ENCODE measurements at regions not wholly inside any gene's neighbourhood (a gene's known extent, or its start where the extent isn't known, plus 50 kb on each side); places are given as distances from the start of the nearest gene placed in this dataset.

DNA sequence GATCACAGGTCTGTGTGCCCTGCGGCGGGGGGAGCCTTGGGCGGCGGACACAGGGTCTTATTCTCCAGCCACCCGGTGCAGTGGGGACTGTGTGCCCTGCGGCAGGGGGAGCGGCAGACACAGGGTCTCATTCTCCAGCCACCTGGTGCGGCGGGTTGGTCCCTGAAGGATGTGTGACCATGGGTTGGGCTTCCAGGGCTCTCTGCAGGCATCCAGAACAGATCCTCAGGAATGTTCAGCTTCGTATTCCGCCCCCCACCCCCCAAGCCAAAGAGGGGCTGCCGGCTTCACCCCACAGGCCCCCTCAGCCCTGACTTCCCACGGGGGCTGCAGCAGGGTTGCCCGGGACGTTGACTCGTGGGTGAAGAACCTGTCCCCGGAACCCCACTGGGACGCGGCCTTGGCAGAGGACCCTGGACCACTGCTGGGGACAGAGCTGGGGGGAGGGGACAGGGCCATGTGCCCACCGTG, 154.5 kb upstream of the PPP2R2D start:
- DNase-seq = no peak

DNA sequence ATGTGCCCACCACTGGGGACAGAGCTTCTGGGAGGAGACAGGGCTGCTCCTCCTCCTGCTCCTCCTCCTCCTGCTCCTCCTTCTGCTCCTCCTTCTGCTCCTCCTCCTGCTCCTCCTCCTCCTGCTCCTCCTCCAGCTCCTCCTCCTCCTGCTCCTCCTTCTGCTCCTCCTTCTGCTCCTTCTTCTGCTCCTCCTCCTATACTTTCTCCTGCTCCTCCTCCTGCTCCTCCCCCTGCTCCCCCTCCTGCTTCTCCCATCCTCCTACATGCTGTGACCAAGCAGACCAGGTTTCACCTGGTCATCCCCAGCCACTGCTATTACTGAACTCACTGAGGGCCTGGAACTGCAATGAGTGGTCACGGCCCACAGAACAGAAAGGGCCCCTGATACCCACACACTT, 154.0 kb upstream of the PPP2R2D start:
- peak; percentile 23 for DNase-seq

DNA sequence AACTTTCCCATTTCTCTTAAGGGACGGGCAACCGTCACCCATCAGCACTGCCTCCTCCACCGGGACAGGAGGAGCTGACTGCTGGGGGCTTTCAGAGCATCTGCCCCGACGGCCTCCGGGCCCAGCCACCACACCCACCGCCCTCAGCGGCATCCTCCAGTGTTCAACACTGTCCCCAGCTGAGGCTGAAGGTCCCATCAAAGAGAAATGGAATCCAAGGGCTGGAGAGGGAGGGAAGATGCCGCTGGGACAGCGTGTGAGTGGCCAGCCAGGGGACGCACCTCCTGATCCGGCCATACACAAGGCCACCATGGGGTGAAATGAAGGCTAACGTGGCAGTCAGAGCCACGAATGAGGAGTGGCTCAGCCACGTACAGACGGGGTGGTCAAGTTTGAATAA, 153.6 kb upstream of the PPP2R2D start:
- no peak for DNase-seq

DNA sequence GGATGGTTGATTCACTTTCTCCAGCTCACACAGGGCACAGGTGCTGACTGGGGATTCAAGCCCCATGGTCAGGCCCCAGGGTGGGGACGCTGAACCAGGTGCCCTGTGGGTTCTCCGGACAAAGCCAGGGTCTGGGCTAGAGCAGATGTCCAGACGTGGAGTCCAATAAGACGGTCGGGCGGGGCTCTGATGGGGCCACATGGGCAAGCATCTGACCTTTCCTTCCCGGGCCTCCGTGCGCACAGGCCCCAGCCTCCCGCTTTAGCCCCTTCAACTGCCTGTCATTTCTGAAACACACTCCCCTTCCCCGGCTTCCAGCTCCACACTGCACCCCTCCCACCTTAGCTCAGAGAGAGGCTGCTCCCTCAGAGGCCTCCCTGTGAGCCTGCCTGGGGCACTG, 153.0 kb upstream of the PPP2R2D start:
- DNase-seq = no peak

DNA sequence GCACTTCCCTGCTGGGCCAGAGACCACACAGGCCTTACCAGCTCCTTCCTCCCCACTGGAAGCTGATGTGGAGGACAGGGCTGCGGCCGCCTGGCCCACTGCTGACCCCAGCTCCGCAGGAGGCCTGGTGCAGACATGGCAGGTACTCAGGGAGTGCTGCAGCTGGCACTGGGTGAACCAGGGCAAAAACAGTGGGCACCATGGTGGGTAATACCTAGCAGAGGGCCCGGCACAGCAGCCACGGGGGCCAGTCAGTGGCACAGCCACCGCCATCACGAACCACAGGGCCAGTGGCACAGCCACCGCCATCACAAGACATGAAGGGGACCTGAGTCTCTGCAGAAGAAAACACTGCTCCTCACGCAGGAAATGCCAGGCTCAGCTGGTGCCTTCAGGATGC, 152.6 kb upstream of the PPP2R2D start:
- no peak for DNase-seq

DNA sequence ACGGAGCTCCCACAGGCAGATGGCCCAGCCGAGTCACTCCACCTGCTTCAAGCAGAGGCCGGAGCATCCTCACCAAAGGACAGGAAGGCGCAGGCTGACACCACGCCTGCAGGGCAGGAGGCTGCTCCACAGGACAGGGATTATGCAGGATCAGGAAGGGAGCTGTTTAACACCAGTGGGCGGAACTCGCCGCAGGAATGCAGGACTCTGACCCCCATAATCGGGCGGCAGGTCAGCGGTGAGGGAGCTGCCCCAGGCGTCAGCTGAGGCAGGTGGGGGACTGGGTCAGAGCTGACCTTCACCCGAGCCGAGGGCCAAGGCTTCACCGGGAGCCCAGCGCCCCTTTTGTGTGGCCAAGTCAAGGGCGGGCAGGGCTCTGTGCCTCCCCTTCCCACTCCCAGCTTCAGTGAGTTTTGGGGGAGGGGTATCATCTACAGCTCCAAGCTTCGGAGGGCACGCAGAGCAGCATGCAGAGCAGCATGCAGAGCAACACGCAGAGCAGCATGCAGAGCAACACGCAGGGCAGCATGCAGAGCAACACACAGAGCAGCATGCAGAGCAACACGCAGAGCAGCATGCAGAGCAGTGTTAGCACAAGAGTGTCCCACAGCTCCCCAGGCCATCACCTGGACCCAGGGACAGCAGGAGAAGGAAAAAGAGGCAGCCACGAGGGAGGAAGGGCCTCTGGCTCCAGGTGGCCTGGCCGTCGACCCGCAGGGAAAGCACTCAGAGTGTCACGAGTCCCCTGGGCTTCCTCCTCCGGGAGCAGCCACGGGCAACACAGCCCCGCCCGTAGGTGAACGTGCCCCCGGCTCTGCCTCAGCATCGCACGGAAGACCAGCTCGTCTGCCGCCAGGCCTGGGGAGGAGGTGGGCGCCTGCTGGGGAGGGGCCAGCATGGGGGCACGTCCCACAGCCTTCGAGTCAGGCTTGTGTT, 151.7 kb upstream of the PPP2R2D start:
- no peak for DNase-seq

DNA sequence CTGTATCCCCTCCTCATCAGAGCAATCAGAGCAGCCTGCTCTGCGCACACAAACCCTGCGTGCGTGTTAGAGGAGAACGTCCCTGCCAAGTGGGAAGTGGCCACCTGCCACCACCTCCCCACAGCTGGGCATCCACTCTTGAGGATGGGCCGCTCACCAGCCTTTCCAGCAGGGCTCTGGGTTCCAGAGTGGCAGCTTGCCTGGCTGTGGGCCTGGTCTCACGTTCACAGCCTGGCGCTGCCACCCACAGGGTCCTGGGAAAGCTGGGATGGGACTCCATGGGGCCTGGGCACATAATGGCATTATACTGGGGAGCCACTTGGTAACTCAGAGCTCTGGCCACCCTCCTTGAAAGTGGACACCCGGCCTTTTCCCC, 151.1 kb upstream of the PPP2R2D start:
- no peak for DNase-seq

DNA sequence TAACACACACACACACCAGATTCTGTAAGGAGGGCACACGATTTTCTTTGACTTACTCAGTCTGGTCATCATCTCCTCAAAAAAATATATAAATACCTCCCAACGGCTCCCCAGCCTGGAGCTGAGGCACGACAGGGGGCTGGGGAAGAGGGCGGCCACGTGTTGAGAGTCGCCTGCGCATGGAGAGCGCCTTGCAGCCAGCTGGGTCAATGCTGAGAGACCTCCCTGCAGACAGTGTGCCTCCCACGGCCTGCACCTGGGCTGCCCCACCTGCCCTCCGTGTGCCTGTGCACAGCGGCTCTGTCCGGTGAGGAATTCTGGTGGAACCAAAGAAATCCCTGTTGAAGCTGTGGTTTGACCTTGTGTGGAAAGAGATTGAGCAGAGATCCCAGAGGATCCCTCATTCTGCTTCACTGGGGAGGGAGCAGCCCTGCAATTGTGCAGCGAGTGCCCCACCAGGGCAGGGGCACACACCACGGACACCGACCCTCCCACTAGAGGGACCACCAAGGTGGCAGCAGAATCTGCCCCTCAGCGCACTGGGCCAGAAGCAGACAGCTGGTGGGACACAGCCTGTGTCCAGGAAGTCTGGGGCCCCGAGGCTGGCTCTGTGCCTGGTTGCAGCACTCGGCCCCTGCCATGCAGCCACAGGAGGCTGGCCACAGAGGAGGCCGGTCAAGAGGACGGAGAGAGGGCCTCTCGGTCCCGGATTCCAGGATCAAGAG, 150.5 kb upstream of the PPP2R2D start:
- DNase-seq = no peak

DNA sequence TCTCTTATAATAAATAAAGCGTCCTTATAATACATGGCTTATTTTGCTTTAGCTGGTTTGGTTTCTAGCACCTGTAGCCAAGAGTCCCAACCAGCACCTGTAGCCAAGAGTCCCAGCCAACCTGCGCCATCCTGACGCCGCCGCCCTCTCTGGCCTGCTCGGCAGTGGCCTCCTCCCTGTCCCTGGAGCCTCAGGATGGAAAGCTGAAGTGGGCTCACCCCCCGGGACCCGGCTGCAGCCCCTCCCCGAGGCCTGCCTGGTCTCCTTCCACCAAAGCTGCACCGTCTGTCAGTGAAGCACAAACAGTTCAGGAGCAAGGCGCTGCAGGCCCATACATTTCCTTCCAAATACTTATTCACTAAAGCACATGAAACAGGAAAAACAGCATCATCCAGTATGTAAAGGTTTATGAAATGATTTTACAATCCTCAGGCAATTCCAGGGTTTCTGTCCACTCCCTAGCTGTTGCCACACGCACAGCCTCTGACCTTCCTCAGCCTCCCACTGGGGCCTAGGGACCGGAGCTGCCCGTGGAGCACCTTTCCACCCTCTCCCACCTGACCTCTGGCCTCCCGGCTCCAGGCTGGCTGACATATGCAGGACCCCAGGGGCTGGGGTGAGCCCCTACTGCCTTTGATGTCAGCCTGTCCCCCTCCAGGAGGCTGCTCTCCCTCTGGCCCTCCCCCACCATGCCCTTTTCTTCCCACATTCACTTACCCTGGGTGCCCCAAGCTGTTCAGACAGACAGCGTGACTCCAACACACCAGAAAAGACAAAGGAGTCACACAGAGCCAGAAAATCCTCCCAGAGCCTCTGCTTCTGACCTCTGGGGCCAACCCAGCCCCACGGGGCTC, 149.6 kb upstream of the PPP2R2D start:
- no peak for DNase-seq

DNA sequence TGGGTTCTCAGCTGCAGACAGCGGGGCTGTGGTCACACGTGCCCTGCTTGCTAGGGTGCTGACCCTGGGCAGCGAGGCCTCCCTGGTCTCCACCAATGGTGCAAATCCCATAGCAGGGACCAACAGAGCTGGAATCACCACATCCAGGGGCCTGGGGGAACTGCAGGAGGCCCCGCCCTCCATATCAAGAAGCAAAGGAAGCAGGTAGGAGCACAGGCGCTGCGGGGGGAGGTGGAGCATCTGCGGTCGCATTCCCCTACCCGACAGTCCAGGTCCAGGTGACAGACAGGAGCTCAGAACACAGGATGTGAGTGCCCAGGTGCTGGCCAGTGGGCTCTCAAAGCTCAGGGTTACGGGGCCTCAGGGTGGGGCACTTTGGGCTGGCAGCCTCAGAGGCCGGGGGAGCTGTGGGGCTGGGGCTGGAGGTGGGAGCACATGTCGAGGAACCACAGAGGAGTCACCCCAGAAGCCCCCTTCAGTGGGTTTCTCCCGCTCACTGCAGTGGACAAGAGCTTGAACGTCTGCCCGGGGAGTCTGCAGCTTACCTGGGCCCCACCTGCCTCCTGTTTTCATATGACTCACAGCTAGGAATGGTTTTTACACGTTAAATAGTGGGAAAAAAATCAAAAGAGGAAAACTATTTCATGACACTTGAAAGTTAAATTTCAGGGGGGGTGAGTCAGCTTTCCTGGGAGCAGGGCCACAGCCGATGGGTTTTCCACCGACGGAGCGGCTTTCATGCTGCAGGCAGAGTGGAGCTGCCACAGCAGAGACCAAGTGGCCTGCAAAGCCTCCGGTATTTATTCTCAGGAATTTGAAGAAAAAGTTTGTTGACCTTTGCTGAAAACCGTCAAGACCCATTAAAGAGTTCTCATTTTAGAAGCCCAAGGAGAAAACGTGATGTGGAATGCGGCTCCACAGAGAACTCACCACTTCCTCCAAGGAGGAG, 148.7 kb upstream of the PPP2R2D start:
- no peak for DNase-seq

DNA sequence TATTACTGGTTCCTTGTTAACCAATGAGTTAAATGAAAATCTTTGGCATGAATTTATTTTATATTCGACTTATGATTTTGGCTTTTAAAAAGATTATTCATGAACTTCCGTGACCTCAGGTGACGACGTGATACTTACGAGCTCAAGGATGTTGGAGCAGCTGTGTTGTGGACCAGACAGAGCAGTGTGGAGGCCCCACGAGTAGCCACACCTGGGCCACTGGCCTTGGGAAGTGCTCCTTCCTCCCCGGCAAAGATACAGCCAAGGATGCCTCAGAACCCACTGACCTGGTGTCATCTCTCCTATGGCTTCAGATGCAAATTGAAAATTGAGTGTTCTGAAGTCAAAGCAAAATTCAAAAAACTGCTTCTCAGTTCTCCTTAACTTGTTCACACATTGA, 147.5 kb upstream of the PPP2R2D start:
- no peak for DNase-seq

DNA sequence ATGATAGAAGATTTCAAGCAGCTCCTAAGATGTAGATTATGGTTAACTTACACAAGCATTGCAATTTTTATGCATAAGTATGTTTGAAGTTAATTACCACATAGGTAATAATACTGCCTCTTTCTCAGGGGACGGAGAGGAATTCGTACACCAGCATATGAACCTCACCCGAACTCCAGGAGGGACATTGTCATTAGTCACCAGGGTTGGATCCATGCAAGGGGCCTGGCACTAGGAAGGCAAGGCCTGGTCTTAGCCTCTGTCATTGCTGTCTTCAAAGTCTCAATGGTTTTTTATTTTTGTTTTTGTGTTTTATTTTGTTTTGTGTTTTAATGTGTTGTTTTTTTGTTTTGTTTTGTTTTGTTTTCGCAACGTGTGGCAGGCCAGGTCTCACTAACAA, 145.6 kb upstream of the PPP2R2D start:
- DNase-seq = no peak

DNA sequence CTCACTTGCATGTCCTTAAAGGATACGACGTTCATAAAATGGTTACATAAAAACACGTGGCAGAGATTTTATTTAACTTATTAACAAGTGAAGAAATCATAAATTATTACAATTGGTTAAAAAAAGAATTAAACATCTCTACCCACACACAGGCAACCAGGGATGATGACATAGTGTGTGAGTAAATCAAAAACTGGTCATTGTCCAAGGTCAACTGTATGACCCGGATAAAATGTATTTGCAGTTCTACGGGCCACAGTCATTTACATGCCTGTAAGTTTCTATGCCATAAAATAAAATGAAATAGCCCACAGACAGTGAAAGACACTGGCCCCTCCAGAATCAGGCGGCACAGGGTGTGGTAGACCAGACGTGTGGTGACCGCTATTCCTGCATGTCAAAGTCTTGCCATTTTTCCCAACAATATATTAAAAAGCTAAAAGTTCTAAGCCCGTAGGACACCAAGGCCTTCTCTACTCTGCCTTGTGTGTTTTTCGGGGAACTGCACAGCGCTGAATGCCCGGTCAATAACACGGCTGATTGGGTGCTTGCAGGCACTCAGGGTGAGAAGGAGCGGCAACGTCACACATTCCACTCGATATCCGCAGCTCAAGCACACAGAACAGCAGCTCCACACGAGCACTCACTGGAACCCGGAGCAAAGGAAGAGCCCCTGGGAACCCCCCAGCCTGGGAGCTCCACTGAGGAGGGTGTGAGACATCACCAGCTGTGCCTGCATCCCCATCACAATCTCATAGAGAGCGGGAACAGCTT, 143.3 kb upstream of the PPP2R2D start:
- DNase-seq = no peak

DNA sequence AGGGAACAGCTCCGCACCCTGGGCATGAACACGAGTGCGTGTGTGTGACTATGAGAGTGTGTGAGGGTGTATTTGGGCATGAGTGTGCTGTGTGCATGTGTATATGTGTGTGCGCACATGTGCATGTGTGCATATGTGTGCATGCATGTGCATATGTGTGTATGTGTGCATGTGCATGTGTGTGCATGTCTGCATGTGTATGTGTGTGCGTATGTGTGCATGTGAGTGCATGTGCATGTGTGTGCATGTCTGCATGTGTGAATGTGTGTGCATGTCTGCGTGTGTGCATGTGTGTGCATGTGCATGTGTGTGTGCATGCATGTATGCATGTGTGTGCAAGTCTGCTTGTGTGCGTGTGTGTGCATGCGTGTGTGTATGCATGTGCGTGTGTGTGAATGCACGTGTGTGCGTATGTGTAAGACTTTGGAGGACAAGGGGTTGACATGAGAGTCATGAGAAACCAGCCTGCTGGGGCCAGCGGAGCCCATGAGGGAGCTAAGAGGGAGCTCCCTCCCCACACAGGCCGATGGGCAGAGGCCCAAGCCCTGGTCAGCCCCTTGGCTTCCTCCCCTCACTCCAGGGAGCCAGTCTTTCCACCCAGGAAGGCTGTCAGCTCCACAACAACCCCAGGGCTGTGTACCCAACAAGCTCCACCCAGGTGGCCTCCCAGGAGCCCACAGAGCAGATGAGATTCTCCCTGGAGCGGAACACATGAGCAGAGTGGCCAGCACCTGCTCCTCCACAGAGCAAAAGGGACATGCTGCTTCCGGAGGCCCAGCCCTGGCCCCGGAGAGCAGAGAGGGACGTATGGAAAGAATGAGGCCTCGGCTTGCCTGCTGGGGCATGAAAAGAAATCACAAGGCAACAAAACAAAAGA, 142.5 kb upstream of the PPP2R2D start:
- no peak for DNase-seq

DNA sequence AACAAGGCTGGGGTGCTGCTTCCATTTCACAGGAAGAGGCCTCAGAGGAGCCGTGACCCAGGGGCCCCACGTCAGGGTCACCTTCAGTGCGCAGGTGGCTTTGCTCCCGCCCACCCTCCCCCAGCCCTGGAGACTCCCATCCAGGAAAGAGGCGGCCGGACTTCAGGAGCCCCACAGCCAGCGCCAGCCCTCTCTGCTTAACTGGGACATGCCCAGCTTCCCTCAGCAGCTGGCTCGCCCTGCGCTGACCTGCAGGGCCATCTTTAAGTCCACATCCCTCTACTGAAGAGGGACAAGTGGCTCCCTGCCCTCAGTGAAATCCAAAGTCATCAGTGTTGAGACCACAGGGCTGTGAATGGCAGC, 141.9 kb upstream of the PPP2R2D start:
- DNase-seq = no peak

DNA sequence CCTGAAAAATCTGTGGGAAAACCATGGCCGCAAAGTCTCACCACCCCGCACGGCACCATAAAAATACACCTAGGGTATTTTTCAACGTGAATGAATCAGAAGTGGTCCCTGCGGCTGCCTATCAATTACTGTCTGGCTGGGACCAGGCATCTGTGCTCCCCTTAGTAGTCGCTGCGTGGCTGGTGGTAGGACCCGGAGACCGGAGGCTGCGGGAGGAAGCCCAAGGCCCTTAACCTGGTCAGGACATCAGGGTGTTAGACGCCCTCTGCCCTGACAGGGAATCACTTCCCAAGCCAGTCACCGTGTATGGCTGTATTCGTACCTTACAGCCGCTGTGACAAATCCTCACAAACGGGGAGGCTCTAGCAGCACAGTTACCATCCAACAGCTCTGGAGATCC, 141.5 kb upstream of the PPP2R2D start:
- no peak for DNase-seq

DNA sequence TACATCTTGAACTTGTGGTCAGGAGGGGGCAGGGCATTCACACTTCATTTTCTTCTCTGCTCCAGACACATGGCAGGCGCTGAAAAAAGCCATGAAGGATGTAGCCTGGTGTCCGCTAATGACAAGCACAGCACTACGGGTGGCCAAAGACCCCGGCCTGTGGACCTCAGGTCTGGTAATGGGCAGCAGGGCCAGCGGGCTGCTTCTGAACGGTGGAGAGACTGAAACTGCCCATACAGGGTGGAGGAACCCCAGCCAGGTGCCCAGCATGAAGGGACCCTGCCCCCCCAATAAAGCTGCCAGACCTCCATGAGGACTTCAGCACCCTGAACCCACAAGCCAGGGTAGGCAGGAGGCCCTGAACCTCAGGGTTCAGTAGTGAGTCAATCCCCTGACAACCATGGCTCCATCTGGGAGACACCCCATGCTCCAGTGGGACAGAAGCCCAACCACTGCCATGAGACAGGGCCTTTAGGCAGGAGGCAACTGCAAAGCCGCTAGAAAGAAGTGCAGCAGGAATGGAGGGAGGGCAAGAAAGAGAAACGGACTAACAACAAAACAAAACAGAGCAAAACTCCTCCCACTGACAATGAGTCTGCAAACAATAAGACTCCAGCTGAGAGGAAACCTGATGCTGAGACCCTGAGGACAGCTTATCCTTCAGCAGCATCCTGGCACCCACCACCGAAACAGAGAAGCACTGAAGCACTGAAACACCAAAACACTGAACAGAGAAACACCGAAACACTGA, 140.2 kb upstream of the PPP2R2D start:
- DNase-seq = peak; percentile 11

DNA sequence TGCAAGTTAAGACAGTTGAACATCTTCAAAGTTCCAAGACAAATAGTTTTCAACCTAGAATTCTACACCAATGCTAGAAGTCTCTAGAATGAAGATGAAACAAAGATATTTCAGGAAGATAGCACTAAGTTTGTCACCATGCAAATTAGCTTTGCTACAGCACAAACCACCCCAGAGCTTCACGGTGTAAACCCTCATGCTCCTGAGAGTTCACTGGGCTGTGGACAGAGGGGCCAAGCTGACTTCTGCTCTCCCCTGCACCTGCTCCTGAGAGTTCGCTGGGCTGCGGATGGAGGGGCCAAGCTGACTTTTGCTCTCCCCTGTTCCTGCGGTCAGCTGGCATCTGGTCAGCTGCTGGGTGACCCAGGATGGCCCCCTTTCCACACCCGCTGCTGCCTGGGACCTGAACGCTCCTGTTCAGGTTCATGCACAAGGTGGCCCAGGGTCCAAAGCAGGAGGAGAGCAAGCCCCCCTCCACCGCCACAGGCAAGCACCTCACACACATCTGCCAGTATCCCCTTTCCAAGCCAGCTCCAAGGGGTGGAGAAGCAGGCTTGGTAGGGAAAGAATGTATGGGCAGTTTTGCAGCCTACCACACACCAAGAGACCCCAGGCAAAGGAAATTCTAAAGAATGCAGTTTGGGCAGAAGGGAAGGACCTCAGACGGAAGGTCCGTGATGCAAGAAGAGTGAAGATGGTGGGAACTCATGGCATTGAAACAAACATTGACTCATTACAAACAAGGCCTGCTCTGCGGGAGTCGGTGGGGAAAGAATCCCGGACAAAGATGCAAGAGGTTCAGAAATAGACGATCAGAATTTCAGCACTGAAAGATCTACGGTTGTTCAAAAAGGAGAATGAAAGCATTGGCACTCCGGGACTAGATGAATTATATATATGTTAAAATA, 137.8 kb upstream of the PPP2R2D start:
- DNase-seq = no peak
